ENCODE measurements at regions not wholly inside any gene's neighbourhood (a gene's known extent, or its start where the extent isn't known, plus 50 kb on each side); places are given as distances from the start of the nearest gene placed in this dataset.

GRCh38 chr18:78619854-78620253 lies 359.8 kb upstream of the SALL3 start:
- no peak for TF ChIP-seq EZH2 (IDR thresholded peaks at IDR 0.05; ENCODE audit: borderline replicate concordance, low read depth, low read length, poor library complexity, severe bottlenecking)
- TF ChIP-seq CTCF (conservative IDR thresholded peaks at IDR 0.05; ENCODE audit: low read depth, low read length): no peak
